GM19240 (cell line): ENCODE measurements at regions not wholly inside any gene's neighbourhood (a gene's known extent, or its start where the extent isn't known, plus 50 kb on each side); places are given as distances from the start of the nearest gene placed in this dataset.
"Not testable (repeated sequence)": the region's sequence is repeated elsewhere in the genome, so short reads cannot be mapped to it uniquely, and the experiment has no call there.

Source experiments
- DNase-seq: peaks from one replicate; pipeline ENCODE4 v3.0.0; 2011; ENCODE audit warnings: low spot score; ENCODE audit not compliant: insufficient read length

DNA sequence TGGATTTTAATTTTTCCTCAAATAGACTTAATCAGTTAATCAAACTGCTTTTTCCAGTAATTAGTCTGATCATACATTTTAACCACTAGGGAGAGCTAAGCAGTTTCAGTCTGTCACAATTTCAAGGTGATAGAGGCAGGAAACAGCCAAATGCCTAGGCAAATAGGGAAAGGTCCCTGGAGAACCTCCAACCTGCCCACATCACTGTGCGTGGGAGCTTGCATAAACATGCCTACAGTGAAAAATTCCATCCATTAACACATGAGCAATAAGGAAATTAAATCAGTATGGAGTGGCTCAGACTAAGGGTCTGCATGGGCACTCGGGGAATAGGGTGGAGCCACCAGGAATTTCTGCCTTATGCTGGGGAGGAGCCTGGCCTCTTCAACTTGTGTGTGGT is 74.6 kb downstream of the AASDHPPT start:
- no peak for DNase-seq

DNA sequence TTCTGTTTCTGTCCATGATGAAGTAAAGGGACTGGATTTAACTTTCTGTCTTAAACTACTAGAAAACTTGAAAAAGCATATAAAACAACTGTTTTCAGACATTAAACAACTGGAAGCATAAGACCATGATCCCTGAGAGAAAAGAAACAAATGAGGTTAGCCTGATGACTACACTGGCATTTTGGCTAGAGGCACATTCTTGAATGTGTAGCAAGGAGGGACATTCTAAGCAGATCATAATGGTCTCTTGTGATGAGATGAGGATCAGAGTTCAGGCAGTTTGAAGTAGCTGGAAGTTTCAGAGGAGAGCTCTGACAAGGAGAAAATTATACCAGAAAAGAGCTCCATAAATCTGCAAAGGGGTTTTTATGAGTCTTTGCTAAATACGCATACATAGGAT is 75.4 kb downstream of the AASDHPPT start:
- DNase-seq = no peak

DNA sequence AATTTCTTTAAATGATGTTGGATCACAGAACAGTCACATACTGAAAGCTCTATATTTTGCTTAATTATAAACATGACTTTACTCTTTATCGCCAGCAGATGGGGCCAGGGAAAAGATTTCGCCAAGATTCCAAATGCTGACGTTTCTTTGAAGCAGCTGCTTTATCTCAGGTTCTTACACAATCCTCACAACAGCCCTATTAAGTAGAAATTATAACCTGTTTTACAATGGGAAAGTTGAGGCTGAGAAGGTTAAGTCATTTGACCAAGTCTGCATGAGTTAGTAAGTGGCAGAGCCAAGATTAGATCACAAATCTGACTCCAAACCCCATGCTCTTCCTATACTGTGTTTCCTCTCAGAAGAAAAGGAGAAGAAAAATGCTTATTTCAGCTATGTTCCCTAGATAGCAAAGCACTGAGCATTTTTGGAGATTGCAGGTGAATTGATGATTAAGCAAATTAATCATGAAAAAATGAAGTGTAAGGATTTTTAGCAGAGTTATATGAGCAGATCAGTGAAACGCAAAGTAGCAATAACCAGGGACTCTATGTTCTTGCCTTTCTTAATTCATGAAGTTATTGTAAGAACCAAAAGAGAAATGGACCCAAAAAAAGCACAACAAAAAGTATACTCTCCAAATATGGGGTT is 79.0 kb downstream of the AASDHPPT start:
- DNase-seq = peak; percentile 3

DNA sequence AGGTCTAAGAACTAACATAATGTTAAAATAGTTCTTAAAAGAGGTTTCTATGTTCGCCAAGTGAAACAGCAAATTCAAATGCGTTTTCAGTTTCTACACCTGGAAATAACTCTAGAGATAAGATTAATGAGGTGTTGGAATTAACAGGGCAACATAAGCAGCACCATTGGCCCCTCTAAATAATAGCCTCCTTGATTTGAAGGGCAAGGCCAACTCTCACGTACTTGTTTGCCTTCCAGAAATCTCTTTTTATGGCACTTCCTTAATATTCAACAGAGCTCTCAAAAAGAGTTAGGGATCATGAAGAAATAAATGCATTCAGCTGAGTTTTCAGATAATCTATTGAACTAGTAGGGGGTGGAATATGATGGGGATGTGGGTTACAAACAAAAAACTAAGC is 80.9 kb downstream of the AASDHPPT start:
- DNase-seq = no peak

DNA sequence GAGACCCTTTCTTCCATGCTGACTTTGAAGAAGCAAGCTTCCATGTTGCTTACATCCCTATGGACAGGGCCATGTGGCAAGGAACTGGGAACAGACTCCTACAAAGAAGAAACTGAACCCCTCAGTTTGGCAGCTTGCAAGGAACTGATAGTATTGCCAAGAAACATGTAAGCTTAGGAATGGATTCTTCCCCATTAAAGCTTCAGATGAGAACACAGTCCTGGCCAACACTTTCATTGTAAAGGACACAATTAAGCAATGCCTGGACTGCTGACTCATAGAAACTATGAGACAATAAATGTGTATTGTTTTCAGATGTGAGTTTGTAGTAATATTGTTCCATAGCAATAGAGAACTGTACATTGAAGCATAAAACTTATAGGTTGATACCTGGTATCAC is 82.4 kb downstream of the AASDHPPT start:
- DNase-seq = no peak

DNA sequence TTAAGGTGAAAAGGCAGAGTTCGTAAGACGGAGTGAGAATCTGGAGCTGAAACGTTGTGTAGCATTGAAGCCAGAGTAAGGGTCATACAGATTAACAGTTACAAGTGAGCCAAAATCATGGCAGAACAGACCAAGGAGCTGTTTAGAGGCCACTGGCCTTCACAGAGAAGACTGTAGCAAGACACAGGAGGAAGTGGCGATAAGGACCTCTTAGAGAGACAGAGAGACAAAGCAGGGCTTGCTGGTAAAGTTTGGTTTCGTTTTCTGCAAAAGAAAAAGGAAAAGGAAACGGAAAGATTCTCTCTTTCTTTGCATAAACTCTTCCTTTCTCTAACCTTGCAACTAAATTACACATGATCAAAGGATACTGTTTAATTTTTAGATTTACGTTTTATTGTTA is 83.0 kb downstream of the AASDHPPT start:
- no peak for DNase-seq

DNA sequence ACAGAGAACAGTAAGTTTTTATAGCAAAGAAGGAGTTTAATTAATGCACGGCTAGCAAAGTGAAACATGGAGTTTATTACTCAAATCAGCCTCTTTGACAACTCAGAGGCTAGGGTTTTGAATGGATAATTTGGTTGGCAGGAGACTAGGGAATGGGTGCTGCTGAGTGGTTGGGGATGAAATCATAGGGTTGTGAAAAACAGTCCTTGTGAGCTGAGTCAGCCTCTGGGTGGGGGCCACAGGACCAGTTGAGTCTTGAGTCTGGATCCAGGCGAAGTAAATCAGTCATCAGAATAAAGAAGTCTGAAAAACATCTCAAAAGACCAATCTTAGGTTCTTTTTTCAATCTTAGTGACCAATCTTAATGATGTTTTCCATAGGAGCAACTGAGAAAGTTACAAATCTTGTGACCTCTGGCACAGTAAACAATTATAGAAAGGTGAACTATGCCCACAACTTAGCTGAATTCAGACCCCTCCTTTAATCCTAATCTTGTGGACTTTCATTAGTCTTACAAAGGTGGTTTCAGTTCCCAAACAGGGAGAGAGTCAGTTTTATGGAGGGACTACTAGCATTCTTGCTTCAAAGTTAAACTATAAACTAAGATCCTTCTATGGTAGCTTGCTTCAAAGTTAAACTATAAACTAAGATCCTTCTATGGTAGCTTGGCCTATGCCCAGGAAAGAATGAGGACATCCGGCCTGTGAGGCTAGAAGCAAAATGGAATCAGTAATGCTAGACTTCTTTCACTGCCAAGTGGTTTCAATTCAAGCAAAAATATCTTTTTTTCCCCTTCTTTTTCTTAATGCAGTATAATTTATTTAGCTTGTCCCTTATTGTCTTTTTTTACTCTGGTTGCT is 84.5 kb downstream of the AASDHPPT start:
- no peak for DNase-seq

DNA sequence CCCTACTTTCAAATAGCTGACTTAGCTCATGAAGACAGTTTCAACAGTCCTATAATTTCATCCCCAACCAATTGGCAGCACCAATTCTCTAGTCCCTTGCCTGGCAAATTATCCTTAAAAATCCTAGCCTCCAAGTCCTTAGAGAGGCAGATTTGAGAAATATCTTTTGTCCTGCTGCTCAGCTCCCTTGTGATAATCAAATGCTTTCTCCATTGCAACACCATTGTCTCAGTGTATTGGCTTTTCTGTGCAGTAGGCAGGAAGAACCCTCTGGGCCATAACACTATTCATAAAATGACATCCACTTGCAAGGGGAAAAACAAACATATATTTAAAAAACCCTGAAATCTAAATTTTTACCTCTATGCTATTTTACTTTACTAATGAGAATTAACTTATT is 89.6 kb downstream of the AASDHPPT start:
- DNase-seq = no peak

DNA sequence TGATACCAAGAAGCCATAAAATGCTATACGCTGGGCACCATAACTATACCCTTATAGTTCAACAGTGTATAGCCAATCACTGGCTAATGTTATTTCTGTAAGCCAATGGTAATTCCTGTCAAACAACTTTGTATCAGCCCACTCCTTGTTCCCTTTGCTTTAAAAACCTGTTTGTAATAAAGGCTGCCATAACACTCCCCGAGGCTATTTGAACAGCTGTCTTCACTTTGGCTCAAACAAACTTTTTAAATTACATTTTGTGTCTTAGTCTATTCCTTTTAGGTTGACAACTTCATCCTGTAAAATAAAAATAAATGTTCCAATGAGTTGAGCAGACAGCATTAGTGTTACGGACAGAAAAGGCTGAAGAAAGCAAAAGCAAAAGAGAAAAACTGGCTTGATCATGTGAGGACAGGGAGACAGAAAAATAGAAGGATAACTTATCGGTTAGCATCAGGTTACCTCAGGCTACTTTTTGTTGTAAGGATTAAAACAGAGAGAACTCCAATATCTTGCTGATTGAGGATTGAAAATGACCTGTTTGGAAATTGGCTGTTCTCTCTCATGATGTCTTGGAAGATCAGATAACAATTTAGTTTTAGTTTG is 95.0 kb downstream of the AASDHPPT start:
- no peak for DNase-seq

DNA sequence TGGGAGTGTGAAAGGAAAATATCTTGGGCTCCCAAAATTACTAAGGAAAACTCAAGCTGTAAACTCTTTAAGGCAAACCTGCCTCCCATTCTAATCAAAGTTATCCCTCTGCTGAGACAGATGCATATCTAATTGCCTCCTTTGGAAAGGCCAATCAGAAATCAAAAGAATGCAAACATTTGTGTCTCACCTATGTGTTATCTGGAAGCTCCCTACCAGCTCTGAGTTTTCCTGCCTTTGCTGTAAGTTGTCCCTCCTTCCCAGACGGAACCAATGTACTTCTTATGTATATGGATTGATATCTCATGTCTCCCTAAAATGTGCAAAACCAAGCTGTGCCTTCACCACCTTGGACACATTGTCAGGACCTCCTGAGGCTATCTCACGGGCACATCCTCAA is 95.8 kb downstream of the AASDHPPT start:
- DNase-seq = no peak

DNA sequence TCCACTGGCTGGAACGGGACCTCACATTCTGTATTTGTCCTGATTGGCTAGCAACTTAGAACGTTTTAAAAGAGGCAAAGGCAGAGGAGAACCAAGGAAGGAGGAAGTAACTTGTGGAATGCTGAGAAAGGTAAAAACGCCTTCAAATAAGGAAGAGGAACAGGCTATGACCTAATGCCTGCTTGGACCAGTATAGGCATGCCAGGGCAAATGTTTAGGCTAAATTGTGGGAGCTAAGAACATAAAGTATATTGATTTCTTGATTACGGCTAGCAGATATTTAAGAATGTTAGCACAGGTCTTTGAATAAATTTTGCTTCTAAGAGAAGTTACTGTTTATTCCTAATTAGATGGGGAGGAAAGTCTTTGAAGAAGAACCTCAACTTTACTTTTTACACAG is 96.5 kb downstream of the AASDHPPT start:
- DNase-seq = not testable (repeated sequence)

DNA sequence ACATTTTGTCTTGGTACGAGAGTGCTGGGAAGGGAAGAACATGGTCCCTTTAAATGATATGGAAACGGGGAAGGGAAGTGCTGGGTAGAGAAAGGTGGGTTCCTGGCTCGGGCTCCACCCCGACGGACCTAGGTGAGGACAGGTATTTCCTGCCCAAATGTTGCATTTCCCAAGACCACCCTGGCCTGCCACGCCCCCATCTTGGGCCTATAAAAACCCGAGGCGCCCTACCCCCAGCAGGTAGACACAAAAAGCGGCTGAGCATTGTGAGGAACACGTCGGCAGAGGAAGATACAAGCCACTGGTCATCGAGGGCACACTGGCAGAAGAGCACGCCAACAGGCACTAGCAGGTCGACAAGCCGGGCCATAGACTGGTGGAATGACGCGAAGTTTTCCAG is 99.4 kb downstream of the AASDHPPT start:
- DNase-seq = no peak

DNA sequence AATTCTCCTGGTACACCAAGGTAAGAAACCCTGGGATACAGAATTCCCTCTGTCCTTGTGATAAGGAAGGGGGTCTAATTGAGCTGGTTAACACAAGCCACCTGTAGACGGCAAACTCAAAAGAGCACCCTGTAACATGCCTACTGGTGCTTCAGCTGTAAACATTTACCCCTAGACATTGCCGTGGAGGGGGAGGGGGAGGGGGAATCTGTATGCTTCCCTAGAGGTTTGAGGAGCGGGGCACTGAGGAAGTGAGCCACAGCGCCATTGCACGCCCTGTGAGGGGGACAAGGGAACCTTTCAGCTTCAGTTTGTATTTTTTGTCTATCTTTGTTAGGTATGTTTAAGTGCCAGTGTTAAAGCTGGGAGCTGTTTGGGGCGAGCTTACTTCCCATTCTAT is 99.8 kb downstream of the AASDHPPT start:
- DNase-seq = no peak

DNA sequence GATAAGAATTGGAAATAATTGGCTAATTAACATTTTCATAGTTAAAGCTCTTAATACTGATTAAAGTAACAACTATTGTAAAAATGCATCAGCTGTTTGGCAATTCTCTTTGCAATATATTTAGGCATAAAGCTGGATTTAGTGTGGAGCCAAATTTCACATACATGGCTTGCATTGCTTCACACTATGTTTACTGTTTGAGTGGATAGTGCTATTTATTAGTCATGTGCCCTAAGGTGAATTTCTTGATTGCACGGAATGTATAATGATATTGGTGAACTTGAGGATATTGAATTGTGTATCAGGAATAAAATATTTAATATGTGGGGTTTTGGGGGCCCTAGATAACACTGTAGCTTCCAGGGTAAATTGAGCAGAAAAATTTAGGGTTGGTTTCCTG is 100.9 kb downstream of the AASDHPPT start:
- DNase-seq = no peak

DNA sequence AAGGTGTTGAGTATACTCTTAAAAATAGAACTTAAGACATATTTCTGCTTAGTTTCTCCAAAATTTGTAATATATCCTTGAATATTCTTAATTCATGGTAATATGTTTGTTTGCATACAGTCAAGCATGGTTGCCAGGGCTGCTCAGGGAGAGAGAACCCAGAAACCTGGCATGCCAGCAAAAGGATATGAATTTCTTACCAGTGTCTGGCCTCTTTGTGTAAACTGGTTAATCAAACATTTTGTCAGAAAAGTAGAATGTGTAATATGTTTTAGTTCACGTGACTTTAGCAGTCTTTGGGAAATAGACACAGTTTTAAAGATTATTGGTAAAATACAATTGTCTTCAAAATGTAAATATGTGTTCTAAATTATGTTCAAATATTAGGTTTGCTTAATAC is 101.6 kb downstream of the AASDHPPT start:
- no peak for DNase-seq

DNA sequence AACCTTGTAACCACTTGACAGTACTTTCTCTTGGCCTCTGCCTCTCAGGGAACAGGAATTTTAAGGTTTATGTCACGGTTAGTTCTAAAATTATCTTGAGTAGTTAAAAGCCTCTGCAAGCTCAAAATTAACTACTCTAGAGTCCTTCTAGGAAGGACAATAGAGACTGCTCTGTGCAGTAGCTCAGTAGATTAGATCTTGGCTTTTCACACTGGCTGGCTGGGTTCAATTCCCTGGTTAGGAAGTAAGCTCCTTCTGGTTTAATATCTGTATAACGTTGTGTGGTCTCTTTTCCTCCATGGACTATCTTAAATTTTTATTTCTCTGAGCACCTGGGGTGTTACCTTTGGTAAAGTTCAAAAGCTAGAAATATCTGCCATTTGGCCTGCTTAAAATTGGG is 109.2 kb downstream of the AASDHPPT start:
- DNase-seq = no peak

DNA sequence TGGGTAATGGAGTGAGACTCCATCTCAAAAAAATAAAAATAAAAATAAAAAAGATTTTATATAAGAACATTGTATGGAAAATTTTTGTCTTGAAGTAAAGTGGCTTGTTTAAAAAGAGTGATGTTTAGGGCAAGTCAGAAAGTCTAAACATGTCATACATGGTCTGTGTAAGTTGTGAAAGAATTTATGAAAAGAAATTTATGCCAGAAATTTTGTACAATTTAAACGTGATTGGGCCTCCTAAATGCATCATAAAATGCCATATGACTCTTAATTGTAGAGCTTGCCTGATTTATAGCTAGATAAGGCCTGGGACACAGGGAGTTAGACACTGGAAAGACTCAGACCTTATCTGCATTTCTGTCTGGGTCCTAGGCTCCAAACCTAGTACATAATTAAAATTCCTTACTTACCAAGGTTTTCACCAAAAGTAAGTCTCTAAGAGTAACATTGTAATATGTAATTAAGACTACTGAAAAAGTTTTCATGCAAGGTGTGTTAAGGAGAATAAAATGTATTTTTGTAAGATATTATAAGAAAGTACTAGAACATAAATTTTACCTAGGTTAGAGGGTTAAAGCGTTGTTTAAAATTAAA is 110.5 kb downstream of the AASDHPPT start:
- no peak for DNase-seq

DNA sequence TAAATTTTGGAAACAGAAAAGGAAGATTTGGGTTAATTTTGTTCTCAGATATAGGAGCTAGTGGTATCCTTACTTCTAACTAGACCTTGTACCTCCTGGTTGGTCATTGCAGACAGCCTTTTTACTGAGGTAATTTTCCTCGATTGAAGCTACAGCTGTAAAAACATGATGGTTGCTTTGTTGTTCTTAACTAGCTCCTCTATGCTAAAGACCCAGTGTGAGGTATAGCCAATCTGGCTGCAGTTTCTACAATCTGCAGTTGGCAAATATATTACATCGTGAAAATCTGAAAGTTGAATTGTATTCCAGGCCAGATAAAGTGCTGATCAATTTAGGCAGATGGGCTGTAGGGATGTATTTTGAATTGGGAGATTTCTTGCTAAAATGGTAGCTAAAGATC is 116.5 kb downstream of the AASDHPPT start:
- no peak for DNase-seq

DNA sequence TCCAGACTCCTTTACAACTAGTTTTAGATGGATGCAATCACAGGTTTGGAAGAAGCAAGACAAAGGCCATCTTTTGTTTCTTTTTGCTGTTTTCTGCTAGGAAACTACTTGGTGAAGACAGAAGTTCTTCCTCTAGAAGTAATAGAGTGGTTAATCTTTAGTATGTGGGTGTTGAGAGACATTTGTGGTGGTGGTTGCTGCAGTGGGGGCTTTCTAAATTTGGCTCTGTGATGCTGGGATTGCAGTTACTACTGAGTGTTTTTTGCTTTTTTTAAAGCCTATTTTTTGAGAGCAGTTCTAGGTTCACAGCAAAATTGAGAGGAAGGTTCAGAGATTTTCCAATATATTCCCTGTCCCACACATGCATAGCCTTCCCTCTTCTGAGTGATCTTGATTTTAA is 120.0 kb downstream of the AASDHPPT start:
- DNase-seq = no peak

DNA sequence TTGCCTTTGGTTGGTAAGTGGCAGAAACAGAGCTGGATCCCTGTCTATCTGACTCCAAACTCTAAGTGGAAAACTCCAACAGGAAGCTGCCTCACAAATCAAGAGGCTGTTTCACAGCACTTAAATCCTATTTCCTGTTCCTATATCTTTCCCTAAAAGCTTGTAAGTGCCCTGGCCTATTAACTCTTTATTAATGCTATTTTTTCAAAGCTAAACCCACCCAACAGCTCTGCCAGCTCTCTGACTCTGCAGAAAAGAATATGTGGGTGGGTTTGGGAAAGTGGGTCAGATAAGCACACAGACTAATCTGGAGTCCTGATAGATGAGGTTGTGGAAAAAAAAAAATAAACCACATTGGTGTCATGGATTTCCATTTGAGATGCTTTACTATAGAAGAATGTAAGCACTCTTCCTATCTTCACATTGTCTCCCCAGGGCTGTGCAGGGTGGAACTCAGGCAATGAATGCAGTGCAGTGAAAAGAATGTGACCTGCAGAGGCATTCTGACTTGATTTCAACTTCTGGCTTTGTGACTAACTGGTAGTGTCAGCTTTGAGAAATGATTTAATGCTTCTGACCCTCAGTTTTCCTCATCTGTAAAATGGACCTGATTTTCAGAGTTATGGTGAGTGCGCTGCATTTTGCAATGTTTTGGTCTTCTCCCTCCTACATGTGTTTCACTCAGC is 125.6 kb downstream of the AASDHPPT start:
- no peak for DNase-seq

DNA sequence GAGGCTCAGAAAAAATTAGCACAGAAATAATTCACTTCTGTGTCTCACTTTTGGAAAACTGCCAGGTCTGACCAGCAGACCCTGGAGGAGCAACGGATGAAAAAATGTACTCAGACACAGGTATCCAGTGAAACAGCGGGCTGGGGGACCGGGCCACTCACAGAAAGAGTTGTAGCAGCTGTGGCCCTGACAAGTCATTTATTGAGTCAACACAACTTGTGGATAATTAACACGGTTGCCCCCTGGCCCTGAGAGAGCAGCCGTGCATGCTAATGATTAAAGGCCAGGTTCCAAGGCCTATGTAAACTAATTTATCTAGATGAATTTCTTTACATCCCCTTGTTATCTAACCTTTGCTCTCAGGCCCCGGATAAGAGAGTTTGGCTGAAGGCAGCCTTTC is 131.3 kb downstream of the AASDHPPT start:
- DNase-seq = no peak

DNA sequence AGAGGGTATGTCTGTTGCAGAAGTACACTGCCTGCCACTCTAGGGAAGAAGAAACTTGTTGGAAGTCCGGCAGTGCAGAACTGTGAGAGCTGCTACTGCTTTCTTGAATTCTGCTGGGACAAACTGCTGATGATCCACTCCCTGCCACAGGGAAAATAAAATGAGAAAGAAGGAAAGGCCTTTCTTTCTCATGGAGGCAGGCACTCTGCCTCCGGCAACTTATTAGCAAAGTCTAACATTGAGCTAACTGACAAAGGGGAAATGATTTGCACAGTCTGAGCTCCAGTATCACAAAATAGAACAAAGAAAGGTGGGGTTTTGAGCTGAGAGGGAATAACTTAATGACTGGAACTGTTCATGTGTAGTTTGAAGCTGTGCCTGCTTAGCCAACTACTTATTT is 134.6 kb downstream of the AASDHPPT start:
- no peak for DNase-seq
